ENCODE measurements at regions not wholly inside any gene's neighbourhood (a gene's known extent, or its start where the extent isn't known, plus 50 kb on each side); places are given as distances from the start of the nearest gene placed in this dataset.

DNA sequence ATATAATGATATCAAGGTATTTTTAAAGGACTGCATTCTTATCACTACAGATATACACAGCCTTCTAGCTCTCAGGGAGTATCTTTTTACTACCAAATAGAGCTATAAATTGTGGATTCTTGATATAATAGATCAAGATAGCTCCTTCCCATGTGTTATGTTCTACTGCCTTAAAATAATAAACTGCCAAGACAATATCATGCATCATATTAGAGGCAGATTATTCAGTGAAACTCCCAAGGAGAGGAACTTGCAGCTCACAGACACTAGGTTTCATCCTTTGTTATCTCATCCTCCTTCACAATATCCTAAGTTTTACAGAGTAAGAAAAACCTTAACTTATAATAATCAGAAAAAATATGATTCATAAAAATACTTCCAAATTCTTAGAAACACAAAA, 802.8 kb downstream of the DIAPH3 start (continued):
- TF ChIP-seq TSHZ2 (CRISPR knock-in tag; IDR thresholded peaks at IDR 0.05) = no peak
- no peak for TF ChIP-seq CREB5 (CRISPR knock-in tag; IDR thresholded peaks at IDR 0.05; ENCODE audit: low read depth)
- no peak for TF ChIP-seq TOX (CRISPR knock-in tag; IDR thresholded peaks at IDR 0.05; ENCODE audit: borderline replicate concordance)

GRCh38 chr13:59363313-59363712, 800.4 kb downstream of the DIAPH3 start:
- no peak for ATAC-seq

GRCh38 chr13:59363947-59364346, 799.8 kb downstream of the DIAPH3 start:
- TF ChIP-seq TCF4 (CRISPR knock-in tag; IDR thresholded peaks at IDR 0.05; ENCODE audit: borderline replicate concordance) (no peak; the same call in 1 of the 2 replicates), BACH2 (CRISPR knock-in tag; IDR thresholded peaks at IDR 0.05; ENCODE audit: borderline replicate concordance) (no peak), CSDC2 (CRISPR knock-in tag; IDR thresholded peaks at IDR 0.05) (no peak), CREB5 (CRISPR knock-in tag; IDR thresholded peaks at IDR 0.05; ENCODE audit: low read depth) (no peak), ESRRG (CRISPR knock-in tag; IDR thresholded peaks at IDR 0.05) (no peak), SNAI2 (CRISPR knock-in tag; IDR thresholded peaks at IDR 0.05) (no peak), ZFP3 (CRISPR knock-in tag; IDR thresholded peaks at IDR 0.05) (no peak), PPARA (CRISPR knock-in tag; IDR thresholded peaks at IDR 0.05; ENCODE audit: borderline replicate concordance) (no peak), ZC3H10 (CRISPR knock-in tag; IDR thresholded peaks at IDR 0.05) (no peak), CSRNP3 (CRISPR knock-in tag; IDR thresholded peaks at IDR 0.05) (no peak)
- TF ChIP-seq, protein P1, sequence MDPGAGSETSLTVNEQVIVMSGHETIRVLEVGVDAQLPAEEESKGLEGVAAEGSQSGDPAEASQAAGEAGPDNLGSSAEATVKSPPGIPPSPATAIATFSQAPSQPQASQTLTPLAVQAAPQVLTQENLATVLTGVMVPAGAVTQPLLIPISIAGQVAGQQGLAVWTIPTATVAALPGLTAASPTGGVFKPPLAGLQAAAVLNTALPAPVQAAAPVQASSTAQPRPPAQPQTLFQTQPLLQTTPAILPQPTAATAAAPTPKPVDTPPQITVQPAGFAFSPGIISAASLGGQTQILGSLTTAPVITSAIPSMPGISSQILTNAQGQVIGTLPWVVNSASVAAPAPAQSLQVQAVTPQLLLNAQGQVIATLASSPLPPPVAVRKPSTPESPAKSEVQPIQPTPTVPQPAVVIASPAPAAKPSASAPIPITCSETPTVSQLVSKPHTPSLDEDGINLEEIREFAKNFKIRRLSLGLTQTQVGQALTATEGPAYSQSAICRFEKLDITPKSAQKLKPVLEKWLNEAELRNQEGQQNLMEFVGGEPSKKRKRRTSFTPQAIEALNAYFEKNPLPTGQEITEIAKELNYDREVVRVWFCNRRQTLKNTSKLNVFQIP (CRISPR knock-in tag; IDR thresholded peaks at IDR 0.05; ENCODE audit: borderline replicate concordance, low read depth) = no peak
- ATAC-seq = no peak

More at GRCh38 chr13:59363313-59363712, 800.4 kb downstream of the DIAPH3 start:
- no peak for TF ChIP-seq ZNF565 (CRISPR knock-in tag; conservative IDR thresholded peaks at IDR 0.05; ENCODE audit: low read depth)
- no peak for TF ChIP-seq ZNF8 (CRISPR knock-in tag; IDR thresholded peaks at IDR 0.05)
- TF ChIP-seq CSRNP3 (CRISPR knock-in tag; IDR thresholded peaks at IDR 0.05) = no peak
- TF ChIP-seq, protein P1 (CRISPR knock-in tag; IDR thresholded peaks at IDR 0.05; ENCODE audit: borderline replicate concordance, low read depth) = no peak
- no peak for TF ChIP-seq TCF4 (CRISPR knock-in tag; IDR thresholded peaks at IDR 0.05; ENCODE audit: borderline replicate concordance)
- TF ChIP-seq ARNTL (CRISPR knock-in tag; IDR thresholded peaks at IDR 0.05; ENCODE audit: borderline replicate concordance, low read depth) = no peak
- TF ChIP-seq ISL1 (CRISPR knock-in tag; IDR thresholded peaks at IDR 0.05) = no peak
- TF ChIP-seq, protein P2, sequence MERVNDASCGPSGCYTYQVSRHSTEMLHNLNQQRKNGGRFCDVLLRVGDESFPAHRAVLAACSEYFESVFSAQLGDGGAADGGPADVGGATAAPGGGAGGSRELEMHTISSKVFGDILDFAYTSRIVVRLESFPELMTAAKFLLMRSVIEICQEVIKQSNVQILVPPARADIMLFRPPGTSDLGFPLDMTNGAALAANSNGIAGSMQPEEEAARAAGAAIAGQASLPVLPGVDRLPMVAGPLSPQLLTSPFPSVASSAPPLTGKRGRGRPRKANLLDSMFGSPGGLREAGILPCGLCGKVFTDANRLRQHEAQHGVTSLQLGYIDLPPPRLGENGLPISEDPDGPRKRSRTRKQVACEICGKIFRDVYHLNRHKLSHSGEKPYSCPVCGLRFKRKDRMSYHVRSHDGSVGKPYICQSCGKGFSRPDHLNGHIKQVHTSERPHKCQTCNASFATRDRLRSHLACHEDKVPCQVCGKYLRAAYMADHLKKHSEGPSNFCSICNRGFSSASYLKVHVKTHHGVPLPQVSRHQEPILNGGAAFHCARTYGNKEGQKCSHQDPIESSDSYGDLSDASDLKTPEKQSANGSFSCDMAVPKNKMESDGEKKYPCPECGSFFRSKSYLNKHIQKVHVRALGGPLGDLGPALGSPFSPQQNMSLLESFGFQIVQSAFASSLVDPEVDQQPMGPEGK (CRISPR knock-in tag; IDR thresholded peaks at IDR 0.05; ENCODE audit: borderline replicate concordance) = no peak
- no peak for TF ChIP-seq BACH2 (CRISPR knock-in tag; IDR thresholded peaks at IDR 0.05; ENCODE audit: borderline replicate concordance)
- no peak for TF ChIP-seq ZFP30 (CRISPR knock-in tag; IDR thresholded peaks at IDR 0.05)
- TF ChIP-seq ZNF70 (CRISPR knock-in tag; IDR thresholded peaks at IDR 0.05) = no peak
- no peak for TF ChIP-seq RARB (CRISPR knock-in tag; IDR thresholded peaks at IDR 0.05)
- no peak for TF ChIP-seq ZFP3 (CRISPR knock-in tag; IDR thresholded peaks at IDR 0.05)
- no peak for TF ChIP-seq CSDC2 (CRISPR knock-in tag; IDR thresholded peaks at IDR 0.05)

Data from SK-N-SH treated with all-trans-retinoic acid at 6 μM for 48 hours (cell line).